H1 (cell line): ENCODE measurements at regions not wholly inside any gene's neighbourhood (a gene's known extent, or its start where the extent isn't known, plus 50 kb on each side); places are given as distances from the start of the nearest gene placed in this dataset.

Source experiments
- CHD2 ChIP-seq: IDR thresholded peaks from 2 replicates; pipeline ENCODE4 v1.6.1; 2012; ENCODE audit warnings: low read length, improper control_type of control experiment
- TAF1 ChIP-seq: IDR thresholded peaks from 2 replicates; pipeline ENCODE4 v1.6.1; 2011; ENCODE audit warnings: mild to moderate bottlenecking, low read depth, low read length
- TBP ChIP-seq: IDR thresholded peaks from 2 replicates; pipeline ENCODE4 v1.6.1; 2011; ENCODE audit warnings: low read depth, low read length, improper control_type of control experiment
- TF ChIP-seq, protein P1 (sequence below): IDR thresholded peaks from 2 replicates; pipeline ENCODE4 v1.6.1; 2012; ENCODE audit warnings: low read length, inconsistent platforms

DNA sequence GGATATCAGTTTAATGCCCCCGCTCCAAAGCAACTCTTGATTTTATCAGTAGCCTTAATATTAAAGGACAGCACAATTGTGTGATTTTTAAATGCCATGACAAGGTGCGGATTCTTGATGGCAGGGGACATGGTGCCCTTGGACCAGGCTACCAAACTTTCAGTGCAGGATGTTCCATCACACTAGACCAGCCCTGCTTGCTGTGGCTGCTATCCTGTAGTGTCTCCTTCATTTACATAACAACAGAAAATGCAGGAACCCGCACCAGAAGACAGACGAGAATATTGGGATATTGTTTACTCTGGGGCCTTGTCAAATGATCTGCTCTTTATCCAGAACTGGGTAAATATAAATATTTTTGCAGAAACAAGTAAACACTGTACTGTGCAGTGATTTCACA lies 229.3 kb upstream of the PKN2 start (continued):
- TF ChIP-seq, protein P1, sequence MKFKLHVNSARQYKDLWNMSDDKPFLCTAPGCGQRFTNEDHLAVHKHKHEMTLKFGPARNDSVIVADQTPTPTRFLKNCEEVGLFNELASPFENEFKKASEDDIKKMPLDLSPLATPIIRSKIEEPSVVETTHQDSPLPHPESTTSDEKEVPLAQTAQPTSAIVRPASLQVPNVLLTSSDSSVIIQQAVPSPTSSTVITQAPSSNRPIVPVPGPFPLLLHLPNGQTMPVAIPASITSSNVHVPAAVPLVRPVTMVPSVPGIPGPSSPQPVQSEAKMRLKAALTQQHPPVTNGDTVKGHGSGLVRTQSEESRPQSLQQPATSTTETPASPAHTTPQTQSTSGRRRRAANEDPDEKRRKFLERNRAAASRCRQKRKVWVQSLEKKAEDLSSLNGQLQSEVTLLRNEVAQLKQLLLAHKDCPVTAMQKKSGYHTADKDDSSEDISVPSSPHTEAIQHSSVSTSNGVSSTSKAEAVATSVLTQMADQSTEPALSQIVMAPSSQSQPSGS = no peak
- no peak for TF ChIP-seq TAF1
- no peak for TF ChIP-seq TBP
- no peak for TF ChIP-seq CHD2
